Activated naive CD4-positive, alpha-beta T cell treated with Interleukin-2 at 50 U/mL for 16 hours (primary cell): ENCODE measurements at regions not wholly inside any gene's neighbourhood (a gene's known extent, or its start where the extent isn't known, plus 50 kb on each side); places are given as distances from the start of the nearest gene placed in this dataset.
"Not testable (repeated sequence)": the region's sequence is repeated elsewhere in the genome, so short reads cannot be mapped to it uniquely, and the experiment has no call there.

Experiments used
- DNase-seq: peaks from one replicate; pipeline ENCODE4 v3.0.0-alpha.2; 2020

- DNase-seq = no peak
Observed at GRCh38 chr4:164109503-164109902, 615.0 kb downstream of the TMA16 start.

GRCh38 chr4:164115236-164115635 is 620.7 kb downstream of the TMA16 start:
- DNase-seq = no peak

GRCh38 chr4:164116286-164116685 is 621.8 kb downstream of the TMA16 start:
- DNase-seq = no peak

GRCh38 chr4:164134388-164134787 is 619.5 kb upstream of the SMIM31 start:
- DNase-seq = no peak

- DNase-seq = no peak
Observed at GRCh38 chr4:164136180-164136616, 617.7 kb upstream of the SMIM31 start.

GRCh38 chr4:164138521-164138920 is 615.4 kb upstream of the SMIM31 start:
- no peak for DNase-seq

GRCh38 chr4:164139291-164139690 is 614.6 kb upstream of the SMIM31 start:
- no peak for DNase-seq

GRCh38 chr4:164141755-164142375 is 612.1 kb upstream of the SMIM31 start:
- DNase-seq = not testable (repeated sequence)

- DNase-seq = no peak
Observed at GRCh38 chr4:164154416-164154815, 599.5 kb upstream of the SMIM31 start.

- no peak for DNase-seq
Observed at GRCh38 chr4:164169591-164169990, 584.3 kb upstream of the SMIM31 start.

GRCh38 chr4:164177153-164177552 is 576.8 kb upstream of the SMIM31 start:
- DNase-seq = no peak

- DNase-seq = no peak
Observed at GRCh38 chr4:164177753-164178152, 576.2 kb upstream of the SMIM31 start.

- DNase-seq = no peak
Observed at GRCh38 chr4:164188236-164188635, 565.7 kb upstream of the SMIM31 start.

GRCh38 chr4:164192844-164193243 is 561.1 kb upstream of the SMIM31 start:
- no peak for DNase-seq

- DNase-seq = no peak
Observed at GRCh38 chr4:164193676-164194075, 560.3 kb upstream of the SMIM31 start.

GRCh38 chr4:164197556-164197955 is 556.4 kb upstream of the SMIM31 start:
- no peak for DNase-seq

GRCh38 chr4:164203476-164203875 is 550.5 kb upstream of the SMIM31 start:
- no peak for DNase-seq

GRCh38 chr4:164204434-164204833 is 549.5 kb upstream of the SMIM31 start:
- no peak for DNase-seq

GRCh38 chr4:164207460-164207859 is 546.5 kb upstream of the SMIM31 start:
- DNase-seq = no peak

- no peak for DNase-seq
Observed at GRCh38 chr4:164210377-164210776, 543.6 kb upstream of the SMIM31 start.

- no peak for DNase-seq
Observed at GRCh38 chr4:164212134-164212533, 541.8 kb upstream of the SMIM31 start.

GRCh38 chr4:164212714-164213113 is 541.2 kb upstream of the SMIM31 start:
- no peak for DNase-seq

GRCh38 chr4:164215113-164215741 is 538.7 kb upstream of the SMIM31 start:
- no peak for DNase-seq

GRCh38 chr4:164221631-164222030 is 532.3 kb upstream of the SMIM31 start:
- DNase-seq = no peak

- DNase-seq = no peak
Observed at GRCh38 chr4:164224871-164225270, 529.1 kb upstream of the SMIM31 start.
